PFSK-1 (cell line): ENCODE measurements at regions not wholly inside any gene's neighbourhood (a gene's known extent, or its start where the extent isn't known, plus 50 kb on each side); places are given as distances from the start of the nearest gene placed in this dataset.

Experiments used
- FOXP2 ChIP-seq: optimal IDR thresholded peaks from 2 replicates; pipeline ENCODE3; 2011; ENCODE audit warnings: borderline replicate concordance, control low read depth, inconsistent platforms; ENCODE audit not compliant: insufficient read depth; ENCODE audit errors: extremely low read length, extremely low read depth
- POLR2AphosphoS5 ChIP-seq: IDR thresholded peaks from 2 replicates; pipeline ENCODE4 v1.6.1; 2012; ENCODE audit warnings: low read depth, mild to moderate bottlenecking, control low read depth, low read length, moderate library complexity
- REST ChIP-seq, 2 experiments: IDR thresholded peaks; 2 replicates each; pipeline versions ENCODE4 v1.6.1 to v1.8.0; 2011 to 2012; ENCODE audit warnings: low read depth in 2 of 2, low read length in 2 of 2, control low read depth in 1 of 2, inconsistent platforms in 1 of 2, mild to moderate bottlenecking in 1 of 2, moderate library complexity in 1 of 2; ENCODE audit not compliant: insufficient read depth in 1 of 2
- SIN3A ChIP-seq: IDR thresholded peaks from 2 replicates; pipeline ENCODE4 v1.6.1; 2012; ENCODE audit warnings: mild to moderate bottlenecking, low read length, moderate library complexity, borderline replicate concordance; ENCODE audit not compliant: insufficient read depth
- TAF1 ChIP-seq: IDR thresholded peaks from 2 replicates; pipeline ENCODE4 v1.6.1; 2012; ENCODE audit warnings: low read length, control low read depth, borderline replicate concordance; ENCODE audit not compliant: insufficient read depth

- TF ChIP-seq POLR2AphosphoS5, result no peak
- TF ChIP-seq REST (IDR thresholded peaks at IDR 0.05; ENCODE audit: insufficient read depth in 1 of 2, low read depth in 2 of 2, low read length in 2 of 2), result no peak
- no peak for TF ChIP-seq SIN3A
- no peak for TF ChIP-seq TAF1
- TF ChIP-seq FOXP2, result no peak
These were observed 576.9 kb upstream of the PTBP2 start for GRCh38 chr1:96144636-96145035.
